Smooth muscle cell (in vitro differentiated cells): ENCODE measurements at regions not wholly inside any gene's neighbourhood (a gene's known extent, or its start where the extent isn't known, plus 50 kb on each side); places are given as distances from the start of the nearest gene placed in this dataset.

Experiments
- DNase-seq: peaks from one replicate; lab custom pipeline; 2025; ENCODE audit not compliant: unreplicated experiment; lab: John Stamatoyannopoulos, UW
- H2AFZ ChIP-seq: fragments of 200-600 bp; sonication (generic); 2 replicates; pipeline ENCODE4 v1.6.0; 2016; ENCODE audit warnings: antibody characterized with exemption, low read depth, mild to moderate bottlenecking
- H3F3A ChIP-seq: fragments of 200-600 bp; sonication (generic); 2 replicates; pipeline ENCODE4 v1.6.0; 2017; ENCODE audit warnings: antibody characterized with exemption, low read depth
- H3K27ac ChIP-seq: fragments of 200-600 bp; sonication (generic); 2 replicates; pipeline ENCODE4 v1.5.1; 2016; ENCODE audit warnings: low read depth, mild to moderate bottlenecking
- H3K27me3 ChIP-seq: fragments of 200-600 bp; sonication (generic); 2 replicates; pipeline ENCODE4 v1.6.1; 2016; ENCODE audit warnings: low read depth, mild to moderate bottlenecking
- H3K36me3 ChIP-seq: fragments of 200-600 bp; sonication (generic); 2 replicates; pipeline ENCODE4 v1.5.1; 2016; ENCODE audit warnings: low read depth
- H3K4me1 ChIP-seq: fragments of 200-600 bp; sonication (generic); 2 replicates; pipeline ENCODE4 v1.5.1; 2016; ENCODE audit warnings: low read depth
- H3K4me2 ChIP-seq: fragments of 200-600 bp; sonication (generic); 2 replicates; pipeline ENCODE4 v1.6.0; 2016; ENCODE audit warnings: mild to moderate bottlenecking
- H3K4me3 ChIP-seq: fragments of 200-600 bp; sonication (generic); 2 replicates; pipeline ENCODE4 v1.5.1; 2016; ENCODE audit warnings: mild to moderate bottlenecking
- H3K79me2 ChIP-seq: fragments of 200-600 bp; sonication (generic); 2 replicates; pipeline ENCODE4 v1.6.0; 2016; ENCODE audit warnings: low read depth, mild to moderate bottlenecking
- H3K9ac ChIP-seq: fragments of 200-600 bp; sonication (generic); 2 replicates; pipeline ENCODE4 v1.6.0; 2016; ENCODE audit warnings: low read depth
- H3K9me3 ChIP-seq: fragments of 200-600 bp; sonication (generic); replicated peaks from 2 replicates; pipeline ENCODE4 v1.5.1; 2016; ENCODE audit warnings: low read depth
- H4K20me1 ChIP-seq: fragments of 200-600 bp; sonication (generic); 2 replicates; pipeline ENCODE4 v1.6.0; 2016; ENCODE audit warnings: low read depth
- WGBS: methylation state at CpG from one replicate; pipeline ENCODE4 v1.1.7; 2016; ENCODE audit warnings: low lambda C conversion rate; 5-methylcytosine and 5-hydroxymethylcytosine counted together
- TF ChIP-seq, protein P1 (sequence below): fragments of 200-600 bp; sonication (generic); IDR thresholded peaks from 2 replicates; pipeline ENCODE4 v1.5.1; 2017; ENCODE audit warnings: borderline replicate concordance, mild to moderate bottlenecking, antibody characterized with exemption; ENCODE audit not compliant: insufficient read depth, poor library complexity, severe bottlenecking

- Histone ChIP-seq H3K9me3 (no peaks in the 10 kb centered on the region), H2AFZ (no peak overlapping the region), H3K79me2 (no peaks in the 10 kb centered on the region), H3K4me2 (no peak overlapping the region), H3K4me3 (no peak overlapping the region), H3K4me1 (no peaks in the 10 kb centered on the region), H3K27me3 (no peaks in the 10 kb centered on the region), H3F3A (no peaks in the 10 kb centered on the region), H4K20me1 (no peaks in the 10 kb centered on the region), H3K27ac (no peak overlapping the region), H3K36me3 (no peaks in the 10 kb centered on the region), H3K9ac (no peak overlapping the region)
- 82% methylated on average over 8 of the region's 8 CpGs for WGBS
- TF ChIP-seq, protein P1, sequence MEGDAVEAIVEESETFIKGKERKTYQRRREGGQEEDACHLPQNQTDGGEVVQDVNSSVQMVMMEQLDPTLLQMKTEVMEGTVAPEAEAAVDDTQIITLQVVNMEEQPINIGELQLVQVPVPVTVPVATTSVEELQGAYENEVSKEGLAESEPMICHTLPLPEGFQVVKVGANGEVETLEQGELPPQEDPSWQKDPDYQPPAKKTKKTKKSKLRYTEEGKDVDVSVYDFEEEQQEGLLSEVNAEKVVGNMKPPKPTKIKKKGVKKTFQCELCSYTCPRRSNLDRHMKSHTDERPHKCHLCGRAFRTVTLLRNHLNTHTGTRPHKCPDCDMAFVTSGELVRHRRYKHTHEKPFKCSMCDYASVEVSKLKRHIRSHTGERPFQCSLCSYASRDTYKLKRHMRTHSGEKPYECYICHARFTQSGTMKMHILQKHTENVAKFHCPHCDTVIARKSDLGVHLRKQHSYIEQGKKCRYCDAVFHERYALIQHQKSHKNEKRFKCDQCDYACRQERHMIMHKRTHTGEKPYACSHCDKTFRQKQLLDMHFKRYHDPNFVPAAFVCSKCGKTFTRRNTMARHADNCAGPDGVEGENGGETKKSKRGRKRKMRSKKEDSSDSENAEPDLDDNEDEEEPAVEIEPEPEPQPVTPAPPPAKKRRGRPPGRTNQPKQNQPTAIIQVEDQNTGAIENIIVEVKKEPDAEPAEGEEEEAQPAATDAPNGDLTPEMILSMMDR = no peak
- DNase-seq = no peak
Measured at GRCh38 chr7:156456032-156456431, 184.5 kb upstream of the RNF32 start.

DNA sequence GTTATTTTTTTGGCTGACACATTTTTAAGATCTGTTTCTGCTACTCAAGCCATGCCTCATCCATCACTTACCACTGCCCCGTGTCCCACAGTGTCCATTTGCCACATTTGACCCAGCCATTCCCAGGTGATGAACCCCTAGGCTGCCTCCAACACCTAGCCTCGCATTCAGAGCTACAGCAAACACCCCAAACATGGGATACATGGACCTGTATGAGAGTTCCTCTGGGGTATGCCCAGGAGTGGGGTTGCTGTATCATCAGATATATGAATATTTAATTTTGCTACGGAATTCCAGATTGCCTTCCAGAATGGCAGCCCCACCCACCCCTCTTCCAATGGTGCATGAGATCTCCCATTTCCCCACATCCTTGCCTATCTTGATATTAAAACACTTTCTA is 190.1 kb upstream of the RNF32 start:
- no peaks in the 10 kb centered on the region for H3K9me3 ChIP-seq
- no peaks in the 10 kb centered on the region for H3K27me3 ChIP-seq
- no peak overlapping the region for H3K9ac ChIP-seq
- no peak overlapping the region for H3K27ac ChIP-seq
- no peak for DNase-seq
- no peaks in the 10 kb centered on the region for H3F3A ChIP-seq
- H2AFZ ChIP-seq = no peak overlapping the region
- no peaks in the 10 kb centered on the region for H3K36me3 ChIP-seq
- H4K20me1 ChIP-seq = no peaks in the 10 kb centered on the region
- no peak overlapping the region for H3K4me2 ChIP-seq
- no peaks in the 10 kb centered on the region for H3K4me1 ChIP-seq
- WGBS = 78% methylated on average over 3 of the region's 3 CpGs
- H3K79me2 ChIP-seq = no peaks in the 10 kb centered on the region
- no peak overlapping the region for H3K4me3 ChIP-seq
- TF ChIP-seq, protein P1 = no peak

GRCh38 chr7:156448918-156449317 is 191.7 kb upstream of the RNF32 start:
- no peaks in the 10 kb centered on the region for H3K79me2 ChIP-seq
- no peaks in the 10 kb centered on the region for H4K20me1 ChIP-seq
- whole genome bisulfite sequencing = 78% methylated on average over 1 of the region's 1 CpG
- H3K9me3 ChIP-seq = no peaks in the 10 kb centered on the region
- TF ChIP-seq, protein P1 = no peak
- H3K4me2 ChIP-seq = no peak overlapping the region
- H3K4me3 ChIP-seq = no peak overlapping the region
- H3K36me3 ChIP-seq = no peaks in the 10 kb centered on the region
- H3K27me3 ChIP-seq = no peaks in the 10 kb centered on the region
- H3K27ac ChIP-seq = no peak overlapping the region
- no peaks in the 10 kb centered on the region for H3K4me1 ChIP-seq
- no peaks in the 10 kb centered on the region for H3F3A ChIP-seq
- DNase-seq = no peak
- no peak overlapping the region for H3K9ac ChIP-seq
- no peak overlapping the region for H2AFZ ChIP-seq

DNA sequence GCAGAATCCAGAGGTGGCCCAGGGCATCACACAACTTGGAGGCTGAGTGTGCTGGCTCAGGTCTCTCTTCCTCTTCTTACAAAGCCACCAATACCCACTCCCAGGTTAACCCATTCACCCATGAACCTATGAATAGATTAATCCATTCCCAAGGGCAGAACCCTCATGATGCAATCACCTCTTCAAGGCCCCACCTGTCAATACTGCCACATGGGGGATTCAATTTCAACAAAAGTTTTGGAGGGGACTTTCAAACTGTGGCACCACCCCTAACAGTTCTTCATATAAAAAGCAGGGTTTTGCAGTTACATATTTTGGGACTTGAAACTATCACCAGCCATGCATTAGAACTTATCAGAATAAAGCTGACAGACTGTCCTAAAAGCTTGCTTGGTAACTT is 193.6 kb upstream of the RNF32 start:
- no peaks in the 10 kb centered on the region for H3K27me3 ChIP-seq
- TF ChIP-seq, protein P1 = no peak
- no peak overlapping the region for H3K4me3 ChIP-seq
- DNase-seq = no peak
- H3K4me1 ChIP-seq = no peaks in the 10 kb centered on the region
- no peaks in the 10 kb centered on the region for H3K36me3 ChIP-seq
- H3K9me3 ChIP-seq = no peaks in the 10 kb centered on the region
- no peak overlapping the region for H3K27ac ChIP-seq
- no peak overlapping the region for H3K9ac ChIP-seq
- no peaks in the 10 kb centered on the region for H3K79me2 ChIP-seq
- H2AFZ ChIP-seq = no peak overlapping the region
- H3K4me2 ChIP-seq = no peak overlapping the region
- no peaks in the 10 kb centered on the region for H4K20me1 ChIP-seq
- no peaks in the 10 kb centered on the region for H3F3A ChIP-seq
